GM12878 (cell line): ENCODE measurements at regions not wholly inside any gene's neighbourhood (a gene's known extent, or its start where the extent isn't known, plus 50 kb on each side); places are given as distances from the start of the nearest gene placed in this dataset.
A peak's percentile ranks its signal among the peaks of the same experiment; 100 is the strongest.

Source experiments
- CBX5 ChIP-seq: sonication (generic); IDR thresholded peaks from 2 replicates; pipeline ENCODE4 v1.6.1; 2016; ENCODE audit warnings: low read depth, moderate library complexity, mild to moderate bottlenecking, inconsistent platforms
- CHD1 ChIP-seq: IDR thresholded peaks from 2 replicates; pipeline ENCODE4 v1.6.1; 2012; ENCODE audit warnings: low read depth, low read length, improper control_type of control experiment
- EED ChIP-seq: sonication (generic); IDR thresholded peaks from 2 replicates; pipeline ENCODE4 v1.6.1; 2016; ENCODE audit warnings: antibody characterized with exemption, low read depth
- ETV6 ChIP-seq, 2 experiments: fragments of 450-650 bp in 1 of 2; IDR thresholded peaks in 1 of 2; conservative IDR thresholded peaks in 1 of 2; 2 replicates each; pipeline ENCODE4 v1.6.1; 2014; ENCODE audit warnings: antibody characterized with exemption in 1 of 2, borderline replicate concordance in 1 of 2, low read depth in 1 of 2, mild to moderate bottlenecking in 1 of 2, moderate library complexity in 1 of 2
- EZH2 ChIP-seq: IDR thresholded peaks from 2 replicates; pipeline ENCODE4 v1.6.1; 2012; ENCODE audit warnings: low read depth, mild to moderate bottlenecking, control low read depth, inconsistent platforms, low read length, borderline replicate concordance; ENCODE audit not compliant: control insufficient read depth
- GATAD2B ChIP-seq: fragments of 450-650 bp; conservative IDR thresholded peaks from 2 replicates; pipeline ENCODE4 v1.6.1; 2017; ENCODE audit warnings: low read depth, mild to moderate bottlenecking, moderate library complexity
- IKZF1 ChIP-seq: fragments of 450-650 bp; conservative IDR thresholded peaks from 2 replicates; pipeline ENCODE4 v1.6.1; 2017; ENCODE audit warnings: antibody characterized with exemption, mild to moderate bottlenecking
- JUND ChIP-seq: IDR thresholded peaks from 2 replicates; pipeline ENCODE4 v1.6.1; 2012; ENCODE audit warnings: low read depth, mild to moderate bottlenecking, low read length, improper control_type of control experiment, moderate library complexity
- MTA2 ChIP-seq: fragments of 450-650 bp; IDR thresholded peaks from 2 replicates; pipeline ENCODE4 v1.6.1; 2016; ENCODE audit warnings: low read depth, mild to moderate bottlenecking, moderate library complexity
- MXI1 ChIP-seq: fragments of 150-350 bp; IDR thresholded peaks from 2 replicates; pipeline ENCODE4 v1.6.1; 2011; ENCODE audit warnings: low read depth, mild to moderate bottlenecking, inconsistent platforms, low read length, improper control_type of control experiment
- NFIC ChIP-seq: IDR thresholded peaks from 2 replicates; pipeline ENCODE4 v1.6.1; 2012; ENCODE audit warnings: low read depth, mild to moderate bottlenecking, inconsistent platforms, low read length, moderate library complexity
- NFXL1 ChIP-seq: fragments of 450-650 bp; IDR thresholded peaks from 2 replicates; pipeline ENCODE4 v1.6.1; 2017; ENCODE audit warnings: antibody characterized with exemption, mild to moderate bottlenecking, borderline replicate concordance
- NR2F1 ChIP-seq: fragments of 450-650 bp; conservative IDR thresholded peaks from 2 replicates; pipeline ENCODE4 v1.6.1; 2017; ENCODE audit warnings: mild to moderate bottlenecking
- RUNX3 ChIP-seq: IDR thresholded peaks from 2 replicates; pipeline ENCODE4 v1.6.1; 2012; ENCODE audit warnings: low read length, inconsistent platforms
- SP1 ChIP-seq: IDR thresholded peaks from one replicate; pipeline ENCODE4 v1.6.1; 2011; ENCODE audit warnings: low read depth, low read length
- SRF ChIP-seq, 2 experiments: IDR thresholded peaks; 2 replicates each; pipeline ENCODE4 v1.6.1; 2011; ENCODE audit warnings: low read depth in 2 of 2, low read length in 2 of 2, mild to moderate bottlenecking in 1 of 2, moderate library complexity in 1 of 2
- TBL1XR1 ChIP-seq: IDR thresholded peaks from 2 replicates; pipeline ENCODE4 v1.6.1; 2012; ENCODE audit warnings: low read depth, low read length, improper control_type of control experiment
- TCF3 ChIP-seq: IDR thresholded peaks from 2 replicates; pipeline ENCODE4 v1.6.1; 2012; ENCODE audit warnings: low read depth, mild to moderate bottlenecking, low read length, borderline replicate concordance; ENCODE audit not compliant: insufficient read depth
- WRNIP1 ChIP-seq: IDR thresholded peaks from 2 replicates; pipeline ENCODE4 v1.6.1; 2011; ENCODE audit warnings: low read depth, low read length, improper control_type of control experiment, borderline replicate concordance
- ZBTB40 ChIP-seq: fragments of 450-650 bp; IDR thresholded peaks from 2 replicates; pipeline ENCODE4 v1.6.1; 2016; ENCODE audit warnings: mild to moderate bottlenecking, moderate library complexity, borderline replicate concordance
- ZNF217 ChIP-seq: fragments of 450-650 bp; IDR thresholded peaks from 2 replicates; pipeline ENCODE4 v1.6.1; 2017; ENCODE audit warnings: antibody characterized with exemption, mild to moderate bottlenecking
- ZNF274 ChIP-seq: IDR thresholded peaks from one replicate; pipeline ENCODE4 v1.8.0; 2011; ENCODE audit not compliant: insufficient read length, insufficient read depth
- TF ChIP-seq, protein P1 (sequence below): fragments of 450-650 bp; IDR thresholded peaks from 2 replicates; pipeline ENCODE4 v1.6.1; 2016; ENCODE audit warnings: mild to moderate bottlenecking
- TF ChIP-seq, protein P2 (sequence below): fragments of 450-650 bp; IDR thresholded peaks from 2 replicates; pipeline ENCODE4 v1.6.1; 2017; ENCODE audit warnings: mild to moderate bottlenecking, low read depth, inconsistent platforms; ENCODE audit not compliant: poor library complexity, severe bottlenecking

DNA sequence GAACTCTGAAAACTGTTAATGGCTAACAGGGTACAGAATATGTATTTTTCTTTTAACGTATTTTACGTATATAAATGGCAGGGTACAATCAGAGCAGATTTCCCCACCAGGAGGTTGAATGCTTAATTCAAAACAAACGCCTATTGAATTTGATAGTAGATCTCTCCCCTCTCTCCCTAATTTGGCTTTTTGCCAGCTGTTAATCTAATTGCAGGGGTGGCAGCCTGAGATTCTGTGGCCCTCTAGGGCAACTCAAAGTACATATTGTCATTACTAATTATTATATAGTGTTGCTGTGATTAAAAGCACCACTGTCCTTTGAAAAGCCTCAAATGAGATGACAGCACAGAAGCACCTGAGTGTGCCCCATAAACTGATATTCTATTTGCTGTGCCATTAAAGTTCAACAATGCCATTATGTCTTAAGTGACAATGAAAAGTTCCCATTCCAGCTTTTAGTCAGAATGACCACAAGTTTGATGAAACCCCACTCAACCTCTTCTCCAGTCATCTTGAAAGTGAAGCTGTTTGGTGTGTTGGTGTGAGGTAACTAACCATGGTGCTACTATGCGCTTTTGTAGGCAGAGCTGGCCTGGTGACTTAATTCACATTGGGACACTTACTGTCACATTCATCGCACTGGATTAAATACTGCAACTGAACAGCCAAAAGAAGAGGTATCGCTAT, 351.4 kb downstream of the KCNRG start (continued):
- TF ChIP-seq WRNIP1: no peak
- peak; percentile 90 for TF ChIP-seq JUND
- TF ChIP-seq CHD1: no peak
- TF ChIP-seq MTA2: peak; percentile 84
- peak in 1 of 2 experiments; percentile 75; a peak in 1 of 4 replicates for TF ChIP-seq SRF (IDR thresholded peaks at IDR 0.05; ENCODE audit: low read depth in 2 of 2, low read length in 2 of 2)
- TF ChIP-seq IKZF1: peak; percentile 64
- TF ChIP-seq NFIC: peak; percentile 94
- TF ChIP-seq GATAD2B: no peak
- TF ChIP-seq, protein P1, sequence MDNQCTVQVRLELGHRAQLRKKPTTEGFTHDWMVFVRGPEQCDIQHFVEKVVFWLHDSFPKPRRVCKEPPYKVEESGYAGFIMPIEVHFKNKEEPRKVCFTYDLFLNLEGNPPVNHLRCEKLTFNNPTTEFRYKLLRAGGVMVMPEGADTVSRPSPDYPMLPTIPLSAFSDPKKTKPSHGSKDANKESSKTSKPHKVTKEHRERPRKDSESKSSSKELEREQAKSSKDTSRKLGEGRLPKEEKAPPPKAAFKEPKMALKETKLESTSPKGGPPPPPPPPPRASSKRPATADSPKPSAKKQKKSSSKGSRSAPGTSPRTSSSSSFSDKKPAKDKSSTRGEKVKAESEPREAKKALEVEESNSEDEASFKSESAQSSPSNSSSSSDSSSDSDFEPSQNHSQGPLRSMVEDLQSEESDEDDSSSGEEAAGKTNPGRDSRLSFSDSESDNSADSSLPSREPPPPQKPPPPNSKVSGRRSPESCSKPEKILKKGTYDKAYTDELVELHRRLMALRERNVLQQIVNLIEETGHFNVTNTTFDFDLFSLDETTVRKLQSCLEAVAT: peak; percentile 43; the same call in 1 of the 2 replicates
- 0 out of 2 replicates have a peak, but pooled peaks have one; percentile 73 for TF ChIP-seq TCF3
- peak; percentile 56; the same call in 1 of the 2 replicates for TF ChIP-seq ZBTB40
- peak; percentile 77 for TF ChIP-seq NR2F1
- TF ChIP-seq MXI1: no peak
- TF ChIP-seq ZNF217: peak; percentile 86
- no peak for TF ChIP-seq ZNF274
- no peak for TF ChIP-seq NFXL1
- TF ChIP-seq SP1: peak; percentile 47
- TF ChIP-seq ETV6 (conservative IDR thresholded peaks at IDR 0.05 in 1 of 2, IDR thresholded peaks at IDR 0.05 in 1 of 2; ENCODE audit: borderline replicate concordance in 1 of 2, low read depth in 1 of 2): peak in 1 of 2 experiments; percentile 86; a peak in 1 of 4 replicates
- TF ChIP-seq EED: peak; percentile 97
- TF ChIP-seq CBX5: peak; percentile 82; the same call in 1 of the 2 replicates
- TF ChIP-seq, protein P2, sequence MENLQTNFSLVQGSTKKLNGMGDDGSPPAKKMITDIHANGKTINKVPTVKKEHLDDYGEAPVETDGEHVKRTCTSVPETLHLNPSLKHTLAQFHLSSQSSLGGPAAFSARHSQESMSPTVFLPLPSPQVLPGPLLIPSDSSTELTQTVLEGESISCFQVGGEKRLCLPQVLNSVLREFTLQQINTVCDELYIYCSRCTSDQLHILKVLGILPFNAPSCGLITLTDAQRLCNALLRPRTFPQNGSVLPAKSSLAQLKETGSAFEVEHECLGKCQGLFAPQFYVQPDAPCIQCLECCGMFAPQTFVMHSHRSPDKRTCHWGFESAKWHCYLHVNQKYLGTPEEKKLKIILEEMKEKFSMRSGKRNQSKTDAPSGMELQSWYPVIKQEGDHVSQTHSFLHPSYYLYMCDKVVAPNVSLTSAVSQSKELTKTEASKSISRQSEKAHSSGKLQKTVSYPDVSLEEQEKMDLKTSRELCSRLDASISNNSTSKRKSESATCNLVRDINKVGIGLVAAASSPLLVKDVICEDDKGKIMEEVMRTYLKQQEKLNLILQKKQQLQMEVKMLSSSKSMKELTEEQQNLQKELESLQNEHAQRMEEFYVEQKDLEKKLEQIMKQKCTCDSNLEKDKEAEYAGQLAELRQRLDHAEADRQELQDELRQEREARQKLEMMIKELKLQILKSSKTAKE: peak; percentile 51
- TF ChIP-seq TBL1XR1: peak; percentile 82; the same call in 1 of the 2 replicates
- peak; percentile 100 for TF ChIP-seq RUNX3
- 0 out of 2 replicates have a peak, but pooled peaks have one; percentile 88 for TF ChIP-seq EZH2
